Medulla oblongata (tissue), 1 donor: ENCODE measurements at regions not wholly inside any gene's neighbourhood (a gene's known extent, or its start where the extent isn't known, plus 50 kb on each side); places are given as distances from the start of the nearest gene placed in this dataset.

ENCODE experiments used
- DNase-seq: peaks from one replicate; pipeline ENCODE4 v3.0.0-alpha.2; 2015; ENCODE audit errors: extremely low spot score

GRCh38 chr3:74507691-74508090 lies 106.8 kb downstream of the CNTN3 start:
- DNase-seq = no peak

GRCh38 chr3:74506246-74506645 lies 108.2 kb downstream of the CNTN3 start:
- DNase-seq = no peak

- no peak for DNase-seq
These were observed 113.5 kb downstream of the CNTN3 start for GRCh38 chr3:74501007-74501406.

- DNase-seq = no peak
These were observed 114.2 kb downstream of the CNTN3 start for GRCh38 chr3:74500257-74500656.

GRCh38 chr3:74491874-74492273 lies 122.6 kb downstream of the CNTN3 start:
- no peak for DNase-seq

- no peak for DNase-seq
These were observed 125.2 kb downstream of the CNTN3 start for GRCh38 chr3:74489050-74489792.

- DNase-seq = no peak
These were observed 134.5 kb downstream of the CNTN3 start for GRCh38 chr3:74479915-74480314.

GRCh38 chr3:74470313-74470712 lies 144.1 kb downstream of the CNTN3 start:
- no peak for DNase-seq

- DNase-seq = no peak
These were observed 144.7 kb downstream of the CNTN3 start for GRCh38 chr3:74469713-74470112.

GRCh38 chr3:74469151-74469550 lies 145.3 kb downstream of the CNTN3 start:
- no peak for DNase-seq

- peak; percentile 21 for DNase-seq
These were observed 148.6 kb downstream of the CNTN3 start for GRCh38 chr3:74465715-74466410.

GRCh38 chr3:74463515-74463914 lies 150.9 kb downstream of the CNTN3 start:
- DNase-seq = no peak

- no peak for DNase-seq
These were observed 158.3 kb downstream of the CNTN3 start for GRCh38 chr3:74456166-74456565.

- DNase-seq = no peak
These were observed 167.2 kb downstream of the CNTN3 start for GRCh38 chr3:74447221-74447620.

- no peak for DNase-seq
These were observed 168.9 kb downstream of the CNTN3 start for GRCh38 chr3:74445541-74445940.

- no peak for DNase-seq
These were observed 171.4 kb downstream of the CNTN3 start for GRCh38 chr3:74443102-74443501.

GRCh38 chr3:74442683-74443082 lies 171.8 kb downstream of the CNTN3 start:
- DNase-seq = no peak

- DNase-seq = no peak
These were observed 172.4 kb downstream of the CNTN3 start for GRCh38 chr3:74442068-74442467.

- DNase-seq = no peak
These were observed 178.3 kb downstream of the CNTN3 start for GRCh38 chr3:74436184-74436583.

- no peak for DNase-seq
These were observed 178.8 kb downstream of the CNTN3 start for GRCh38 chr3:74435631-74436030.

- DNase-seq = no peak
These were observed 180.1 kb downstream of the CNTN3 start for GRCh38 chr3:74434406-74434805.

- no peak for DNase-seq
These were observed 187.9 kb downstream of the CNTN3 start for GRCh38 chr3:74426571-74426970.

GRCh38 chr3:74423867-74424266 lies 190.6 kb downstream of the CNTN3 start:
- peak; percentile 9 for DNase-seq
